Mesendoderm (in vitro differentiated cells): ENCODE measurements at regions not wholly inside any gene's neighbourhood (a gene's known extent, or its start where the extent isn't known, plus 50 kb on each side); places are given as distances from the start of the nearest gene placed in this dataset.

Experiments
- DNase-seq: peaks from one replicate; pipeline ENCODE4 v3.0.0; 2013
- H2AK5ac ChIP-seq: 2 replicates; pipeline ENCODE4 v1.6.1; 2013; ENCODE audit warnings: low read length, inconsistent platforms
- H2BK120ac ChIP-seq: 2 replicates; pipeline ENCODE4 v1.6.1; 2013; ENCODE audit warnings: low read depth, mild to moderate bottlenecking, low read length, moderate library complexity, mixed read lengths
- H2BK15ac ChIP-seq: replicated peaks from 2 replicates; pipeline ENCODE4 v1.6.1; 2013; ENCODE audit warnings: low read depth, mild to moderate bottlenecking, moderate library complexity
- H2BK5ac ChIP-seq: 2 replicates; pipeline ENCODE4 v1.6.1; 2013; ENCODE audit warnings: low read length, inconsistent platforms
- H3K18ac ChIP-seq: 2 replicates; pipeline ENCODE4 v1.6.1; 2013; ENCODE audit warnings: mild to moderate bottlenecking, low read length, mixed read lengths
- H3K23ac ChIP-seq: one replicate; pipeline ENCODE4 v1.6.1; 2013; ENCODE audit warnings: low read length
- H3K27ac ChIP-seq: 2 replicates; pipeline ENCODE4 v1.5.1; 2013; ENCODE audit warnings: low read depth, mild to moderate bottlenecking, inconsistent platforms, low read length, moderate library complexity
- H3K27me3 ChIP-seq: 2 replicates; pipeline ENCODE4 v1.6.1; 2013; ENCODE audit warnings: low read length, control low read depth, mild to moderate bottlenecking, inconsistent platforms; ENCODE audit not compliant: insufficient read depth, poor library complexity
- H3K36me3 ChIP-seq: 2 replicates; pipeline ENCODE4 v1.6.1; 2013; ENCODE audit warnings: low read length, inconsistent platforms; ENCODE audit not compliant: control insufficient read depth, insufficient read depth
- H3K4ac ChIP-seq: one replicate; pipeline ENCODE4 v1.6.1; 2013; ENCODE audit warnings: low read depth, mild to moderate bottlenecking, low read length, moderate library complexity
- H3K4me1 ChIP-seq: 2 replicates; pipeline ENCODE4 v1.6.1; 2013; ENCODE audit warnings: low read depth, low read length, inconsistent platforms; ENCODE audit not compliant: control insufficient read depth
- H3K4me2 ChIP-seq: 2 replicates; pipeline ENCODE4 v1.6.1; 2013; ENCODE audit warnings: low read length
- H3K4me3 ChIP-seq: 2 replicates; pipeline ENCODE4 v1.5.1; 2013; ENCODE audit warnings: mild to moderate bottlenecking, low read length
- H3K56ac ChIP-seq: one replicate; pipeline ENCODE4 v1.6.1; 2013; ENCODE audit warnings: low read length
- H3K79me1 ChIP-seq: 2 replicates; pipeline ENCODE4 v1.6.1; 2013; ENCODE audit warnings: low read length, inconsistent platforms
- H3K79me2 ChIP-seq: 2 replicates; pipeline ENCODE4 v1.6.1; 2013; ENCODE audit warnings: mild to moderate bottlenecking, low read length; ENCODE audit not compliant: control insufficient read depth, insufficient read depth
- H3K9ac ChIP-seq: 2 replicates; pipeline ENCODE4 v1.6.1; 2013; ENCODE audit warnings: low read length, inconsistent platforms
- H4K5ac ChIP-seq: one replicate; pipeline ENCODE4 v1.6.1; 2013; ENCODE audit warnings: low read length
- H4K8ac ChIP-seq: one replicate; pipeline ENCODE4 v1.6.1; 2013; ENCODE audit warnings: low read depth, mild to moderate bottlenecking, control low read depth, low read length, moderate library complexity
- WGBS: extraction: QIAGEN DNeasy Blood & Tissue Kit; methylation state at CpG from one replicate; pipeline ENCODE4 v1.1.7; 2013; ENCODE audit warnings: low lambda C conversion rate, missing lambda C conversion rate; ENCODE audit not compliant: insufficient coverage; ENCODE audit errors: extremely low coverage; 5-methylcytosine and 5-hydroxymethylcytosine counted together

- Histone ChIP-seq H3K27me3 (no peaks in the 10 kb centered on the region), H4K8ac (no peak overlapping the region), H3K18ac (no peak overlapping the region), H4K5ac (no peak overlapping the region), H3K4me3 (no peak overlapping the region), H2BK15ac (no peak overlapping the region), H3K9ac (no peak overlapping the region), H2BK5ac (no peak overlapping the region), H3K27ac (no peak overlapping the region), H3K4me1 (no peaks in the 10 kb centered on the region), H3K79me2 (no peaks in the 10 kb centered on the region), H3K4me2 (no peak overlapping the region), H2BK120ac (no peak overlapping the region), H2AK5ac (no peak overlapping the region), H3K79me1 (no peaks in the 10 kb centered on the region), H3K36me3 (no peaks in the 10 kb centered on the region), H3K23ac (no peak overlapping the region), H3K4ac (no peak overlapping the region), H3K56ac (no peak overlapping the region)
- no peak for DNase-seq
- no CpG with 5 or more reads among the region's 5 CpGs for WGBS
These were observed 231.8 kb upstream of the SPTLC3 start for GRCh38 chr20:12777016-12777415.

GRCh38 chr20:12786276-12786675 is 222.5 kb upstream of the SPTLC3 start:
- Histone ChIP-seq H3K4me1 (no peaks in the 10 kb centered on the region), H3K79me2 (no peaks in the 10 kb centered on the region), H3K56ac (no peak overlapping the region), H3K4ac (no peak overlapping the region), H2BK5ac (no peak overlapping the region), H3K9ac (no peak overlapping the region), H2BK15ac (no peak overlapping the region), H3K36me3 (no peaks in the 10 kb centered on the region), H2BK120ac (no peak overlapping the region), H3K18ac (no peak overlapping the region), H4K5ac (no peak overlapping the region), H3K4me3 (no peak overlapping the region), H3K79me1 (no peaks in the 10 kb centered on the region), H2AK5ac (no peak overlapping the region), H3K4me2 (no peak overlapping the region), H3K27ac (no peak overlapping the region), H4K8ac (peak overlapping the region; percentile 44), H3K27me3 (no peaks in the 10 kb centered on the region), H3K23ac (no peak overlapping the region)
- DNase-seq = no peak
- no CpG with 5 or more reads among the region's 5 CpGs for WGBS

- Histone ChIP-seq H3K9ac (no peak overlapping the region), H3K18ac (no peak overlapping the region), H3K4me3 (no peak overlapping the region), H3K4ac (no peak overlapping the region), H2AK5ac (no peak overlapping the region), H3K27ac (no peak overlapping the region), H2BK5ac (no peak overlapping the region), H3K36me3 (no peaks in the 10 kb centered on the region), H2BK15ac (no peak overlapping the region), H4K8ac (no peak overlapping the region), H4K5ac (no peak overlapping the region), H3K23ac (no peak overlapping the region), H3K27me3 (no peaks in the 10 kb centered on the region), H3K56ac (no peak overlapping the region), H3K79me2 (no peaks in the 10 kb centered on the region), H3K79me1 (no peaks in the 10 kb centered on the region), H3K4me2 (no peak overlapping the region), H3K4me1 (no peaks in the 10 kb centered on the region), H2BK120ac (no peak overlapping the region)
- no peak for DNase-seq
- no CpG with 5 or more reads among the region's 8 CpGs for WGBS
These were observed 220.0 kb upstream of the SPTLC3 start for GRCh38 chr20:12788632-12789299.

- no CpG with 5 or more reads among the region's 1 CpG for WGBS
- H3K4ac ChIP-seq = no peak overlapping the region
- H3K36me3 ChIP-seq = no peaks in the 10 kb centered on the region
- H3K56ac ChIP-seq = no peak overlapping the region
- H3K4me1 ChIP-seq = no peaks in the 10 kb centered on the region
- no peak overlapping the region for H3K27ac ChIP-seq
- H3K23ac ChIP-seq = no peak overlapping the region
- no peak overlapping the region for H3K18ac ChIP-seq
- no peak overlapping the region for H4K8ac ChIP-seq
- DNase-seq = no peak
- H3K4me3 ChIP-seq = no peak overlapping the region
- no peaks in the 10 kb centered on the region for H3K27me3 ChIP-seq
- no peaks in the 10 kb centered on the region for H3K79me2 ChIP-seq
- no peak overlapping the region for H2BK15ac ChIP-seq
- no peak overlapping the region for H2BK120ac ChIP-seq
- no peak overlapping the region for H2AK5ac ChIP-seq
- H3K79me1 ChIP-seq = no peaks in the 10 kb centered on the region
- H3K4me2 ChIP-seq = no peak overlapping the region
- H4K5ac ChIP-seq = no peak overlapping the region
- no peak overlapping the region for H3K9ac ChIP-seq
- H2BK5ac ChIP-seq = no peak overlapping the region
These were observed 217.9 kb upstream of the SPTLC3 start for GRCh38 chr20:12790859-12791258.

GRCh38 chr20:12798286-12798685 is 210.5 kb upstream of the SPTLC3 start:
- Histone ChIP-seq H2AK5ac (no peak overlapping the region), H3K23ac (no peak overlapping the region), H3K27me3 (no peaks in the 10 kb centered on the region), H3K4me2 (no peak overlapping the region), H4K8ac (no peak overlapping the region), H3K56ac (no peak overlapping the region), H2BK120ac (no peak overlapping the region), H2BK5ac (no peak overlapping the region), H3K18ac (no peak overlapping the region), H3K4me3 (no peak overlapping the region), H3K4me1 (no peaks in the 10 kb centered on the region), H3K79me1 (no peaks in the 10 kb centered on the region), H3K36me3 (no peaks in the 10 kb centered on the region), H4K5ac (no peak overlapping the region), H3K79me2 (no peaks in the 10 kb centered on the region), H3K9ac (no peak overlapping the region), H3K4ac (no peak overlapping the region), H2BK15ac (no peak overlapping the region), H3K27ac (no peak overlapping the region)
- DNase-seq = peak; percentile 40
- WGBS = no CpG with 5 or more reads among the region's 4 CpGs

GRCh38 chr20:12808006-12808567 is 200.7 kb upstream of the SPTLC3 start:
- Histone ChIP-seq H3K56ac (no peak overlapping the region), H3K79me1 (no peaks in the 10 kb centered on the region), H3K4me3 (no peak overlapping the region), H3K9ac (no peak overlapping the region), H2AK5ac (no peak overlapping the region), H3K36me3 (no peaks in the 10 kb centered on the region), H3K79me2 (no peaks in the 10 kb centered on the region), H3K4ac (no peak overlapping the region), H4K8ac (no peak overlapping the region), H2BK120ac (no peak overlapping the region), H3K27ac (no peak overlapping the region), H3K18ac (no peak overlapping the region), H4K5ac (no peak overlapping the region), H3K4me2 (no peak overlapping the region), H2BK5ac (no peak overlapping the region), H3K4me1 (no peaks in the 10 kb centered on the region), H2BK15ac (no peak overlapping the region), H3K27me3 (no peaks in the 10 kb centered on the region), H3K23ac (no peak overlapping the region)
- no CpG with 5 or more reads among the region's 2 CpGs for WGBS
- no peak for DNase-seq
